D341Med (cell line): ENCODE measurements at regions not wholly inside any gene's neighbourhood (a gene's known extent, or its start where the extent isn't known, plus 50 kb on each side); places are given as distances from the start of the nearest gene placed in this dataset.
"Not testable (repeated sequence)": the region's sequence is repeated elsewhere in the genome, so short reads cannot be mapped to it uniquely, and the experiment has no call there.

Source experiments
- DNase-seq: peaks from one replicate; pipeline ENCODE4 v3.0.0; 2012; ENCODE audit warnings: low spot score

GRCh38 chr20:54844346-54844745 is 369.0 kb downstream of the DOK5 start:
- DNase-seq = no peak

GRCh38 chr20:54843865-54844264 is 368.5 kb downstream of the DOK5 start:
- DNase-seq = no peak

- no peak for DNase-seq
These were observed 368.0 kb downstream of the DOK5 start for GRCh38 chr20:54843431-54843830.

GRCh38 chr20:54839224-54839623 is 363.8 kb downstream of the DOK5 start:
- DNase-seq = no peak

- no peak for DNase-seq
These were observed 361.8 kb downstream of the DOK5 start for GRCh38 chr20:54837226-54837625.

- no peak for DNase-seq
These were observed 347.0 kb downstream of the DOK5 start for GRCh38 chr20:54822386-54822785.

- no peak for DNase-seq
These were observed 345.0 kb downstream of the DOK5 start for GRCh38 chr20:54820392-54820791.

GRCh38 chr20:54806462-54806861 is 331.1 kb downstream of the DOK5 start:
- DNase-seq = no peak

GRCh38 chr20:54794874-54795273 is 319.5 kb downstream of the DOK5 start:
- no peak for DNase-seq

- DNase-seq = no peak
These were observed 318.7 kb downstream of the DOK5 start for GRCh38 chr20:54794110-54794509.

GRCh38 chr20:54793291-54793992 is 318.0 kb downstream of the DOK5 start:
- no peak for DNase-seq

- DNase-seq = no peak
These were observed 317.3 kb downstream of the DOK5 start for GRCh38 chr20:54792688-54793087.

GRCh38 chr20:54788260-54788659 is 312.9 kb downstream of the DOK5 start:
- DNase-seq = not testable (repeated sequence)

- DNase-seq = not testable (repeated sequence)
These were observed 307.4 kb downstream of the DOK5 start for GRCh38 chr20:54782758-54783157.

- no peak for DNase-seq
These were observed 299.0 kb downstream of the DOK5 start for GRCh38 chr20:54774426-54774825.

GRCh38 chr20:54773643-54774000 is 298.2 kb downstream of the DOK5 start:
- DNase-seq = no peak

- no peak for DNase-seq
These were observed 297.7 kb downstream of the DOK5 start for GRCh38 chr20:54772893-54773642.

- DNase-seq = no peak
These were observed 291.1 kb downstream of the DOK5 start for GRCh38 chr20:54766483-54766882.

GRCh38 chr20:54763366-54763765 is 288.0 kb downstream of the DOK5 start:
- DNase-seq = no peak

GRCh38 chr20:54759589-54759988 is 284.2 kb downstream of the DOK5 start:
- no peak for DNase-seq

- no peak for DNase-seq
These were observed 271.4 kb downstream of the DOK5 start for GRCh38 chr20:54746796-54747195.

- DNase-seq = no peak
These were observed 270.4 kb downstream of the DOK5 start for GRCh38 chr20:54745780-54746179.

GRCh38 chr20:54744097-54744496 is 268.7 kb downstream of the DOK5 start:
- no peak for DNase-seq

GRCh38 chr20:54742193-54742592 is 266.8 kb downstream of the DOK5 start:
- no peak for DNase-seq
